ENCODE measurements at regions not wholly inside any gene's neighbourhood (a gene's known extent, or its start where the extent isn't known, plus 50 kb on each side); places are given as distances from the start of the nearest gene placed in this dataset.

- TF ChIP-seq, protein P1, sequence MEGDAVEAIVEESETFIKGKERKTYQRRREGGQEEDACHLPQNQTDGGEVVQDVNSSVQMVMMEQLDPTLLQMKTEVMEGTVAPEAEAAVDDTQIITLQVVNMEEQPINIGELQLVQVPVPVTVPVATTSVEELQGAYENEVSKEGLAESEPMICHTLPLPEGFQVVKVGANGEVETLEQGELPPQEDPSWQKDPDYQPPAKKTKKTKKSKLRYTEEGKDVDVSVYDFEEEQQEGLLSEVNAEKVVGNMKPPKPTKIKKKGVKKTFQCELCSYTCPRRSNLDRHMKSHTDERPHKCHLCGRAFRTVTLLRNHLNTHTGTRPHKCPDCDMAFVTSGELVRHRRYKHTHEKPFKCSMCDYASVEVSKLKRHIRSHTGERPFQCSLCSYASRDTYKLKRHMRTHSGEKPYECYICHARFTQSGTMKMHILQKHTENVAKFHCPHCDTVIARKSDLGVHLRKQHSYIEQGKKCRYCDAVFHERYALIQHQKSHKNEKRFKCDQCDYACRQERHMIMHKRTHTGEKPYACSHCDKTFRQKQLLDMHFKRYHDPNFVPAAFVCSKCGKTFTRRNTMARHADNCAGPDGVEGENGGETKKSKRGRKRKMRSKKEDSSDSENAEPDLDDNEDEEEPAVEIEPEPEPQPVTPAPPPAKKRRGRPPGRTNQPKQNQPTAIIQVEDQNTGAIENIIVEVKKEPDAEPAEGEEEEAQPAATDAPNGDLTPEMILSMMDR (IDR thresholded peaks at IDR 0.05; ENCODE audit: low read length), result no peak
- no peak for TF ChIP-seq EZH2 (IDR thresholded peaks at IDR 0.05; ENCODE audit: borderline replicate concordance, low read length)
Observed at GRCh38 chr4:26194764-26195163, 126.0 kb upstream of the RBPJ start.

Data from OCI-LY1 (cell line).